ENCODE measurements at regions not wholly inside any gene's neighbourhood (a gene's known extent, or its start where the extent isn't known, plus 50 kb on each side); places are given as distances from the start of the nearest gene placed in this dataset.

DNA sequence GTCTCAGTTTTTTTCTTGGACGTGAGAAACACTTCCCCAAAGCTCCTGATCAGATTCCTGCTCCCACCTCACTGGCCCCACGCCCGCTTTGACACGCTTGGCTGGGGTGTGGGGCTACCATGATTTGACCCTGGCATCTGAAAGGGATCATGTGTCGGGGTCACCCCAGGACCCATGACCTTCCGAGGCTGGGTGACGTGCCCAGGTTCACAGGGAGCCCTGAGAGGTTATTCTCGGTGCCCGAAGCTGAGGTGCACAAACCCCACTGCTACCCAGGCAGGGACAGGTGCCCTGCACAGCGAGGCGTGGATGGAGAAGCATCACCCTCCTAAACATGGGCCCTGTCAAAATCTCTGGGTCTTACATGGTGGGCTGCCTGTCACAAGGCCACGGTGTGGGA, 404.1 kb downstream of the GALR1 start:
- no peak for DNase-seq (ENCODE audit: low spot score)

DNA sequence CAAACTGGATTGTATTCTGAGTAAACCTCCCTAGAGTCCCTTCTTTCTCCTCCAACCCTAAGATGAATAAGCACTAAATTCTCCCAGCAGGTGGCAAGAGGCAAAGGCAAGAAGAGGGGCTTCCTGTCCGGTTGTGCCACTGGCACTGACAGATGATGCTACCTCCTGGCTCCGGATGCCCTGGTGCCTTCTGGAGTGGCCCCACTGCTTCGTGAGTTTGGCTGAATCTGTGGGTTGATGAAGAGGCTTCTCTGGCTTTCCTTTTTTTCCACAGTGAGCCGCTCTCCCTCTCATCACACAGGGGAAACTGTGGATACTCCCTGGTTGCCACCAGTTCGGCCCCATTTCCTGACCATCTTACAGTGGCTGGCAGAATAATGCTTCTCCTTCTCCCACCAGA, 404.7 kb downstream of the GALR1 start:
- no peak for DNase-seq (ENCODE audit: low spot score)

DNA sequence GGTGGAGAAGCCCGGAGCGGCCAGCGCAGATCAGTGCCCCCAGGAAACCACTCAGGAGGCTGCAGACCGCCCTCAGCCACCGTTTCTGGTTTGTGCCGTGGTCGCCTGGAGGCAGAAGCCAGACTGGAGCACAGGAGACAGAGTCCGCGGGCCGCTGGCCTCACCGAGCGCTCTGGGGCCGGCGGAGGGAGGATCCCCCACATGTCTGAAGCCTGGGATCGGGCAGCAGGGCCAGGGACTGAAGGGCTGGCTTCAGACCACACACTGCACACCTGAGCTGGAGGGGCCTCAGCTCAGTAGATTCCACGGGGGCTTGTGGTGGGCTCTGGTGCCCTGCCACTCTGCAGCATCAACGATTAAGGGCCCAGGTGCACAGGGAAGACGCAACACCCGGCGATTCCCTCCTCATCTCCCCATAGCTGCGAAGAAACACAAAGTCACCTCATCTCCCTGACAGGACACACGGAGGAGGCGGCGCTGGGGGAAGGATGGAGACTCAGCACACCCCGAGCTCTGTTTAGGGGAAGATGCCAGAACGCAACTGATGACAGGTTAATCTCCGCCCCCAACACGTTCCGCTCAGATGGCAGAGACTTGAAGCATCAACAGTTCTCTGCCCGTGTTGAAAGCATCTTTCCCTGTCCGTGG, 408.1 kb downstream of the GALR1 start:
- DNase-seq (ENCODE audit: low spot score) = no peak

DNA sequence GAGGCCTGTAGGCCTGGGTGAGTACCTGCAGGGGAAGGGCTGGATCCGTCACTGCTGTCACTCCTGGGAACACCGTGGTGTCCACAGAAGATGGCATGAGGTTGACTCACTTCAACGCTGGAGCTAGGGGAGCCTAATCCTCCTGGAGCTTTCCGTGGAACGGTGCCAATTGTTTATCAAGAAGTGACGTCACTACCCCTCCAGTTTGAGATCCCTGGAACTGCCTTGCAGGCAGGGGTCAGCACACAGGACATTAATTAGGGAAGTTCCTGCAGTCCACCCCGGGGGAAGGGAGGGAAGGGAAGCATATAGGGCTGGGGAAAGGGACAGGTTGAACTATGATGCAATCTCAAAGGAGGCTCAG, 408.6 kb downstream of the GALR1 start:
- DNase-seq (ENCODE audit: low spot score) = no peak

DNA sequence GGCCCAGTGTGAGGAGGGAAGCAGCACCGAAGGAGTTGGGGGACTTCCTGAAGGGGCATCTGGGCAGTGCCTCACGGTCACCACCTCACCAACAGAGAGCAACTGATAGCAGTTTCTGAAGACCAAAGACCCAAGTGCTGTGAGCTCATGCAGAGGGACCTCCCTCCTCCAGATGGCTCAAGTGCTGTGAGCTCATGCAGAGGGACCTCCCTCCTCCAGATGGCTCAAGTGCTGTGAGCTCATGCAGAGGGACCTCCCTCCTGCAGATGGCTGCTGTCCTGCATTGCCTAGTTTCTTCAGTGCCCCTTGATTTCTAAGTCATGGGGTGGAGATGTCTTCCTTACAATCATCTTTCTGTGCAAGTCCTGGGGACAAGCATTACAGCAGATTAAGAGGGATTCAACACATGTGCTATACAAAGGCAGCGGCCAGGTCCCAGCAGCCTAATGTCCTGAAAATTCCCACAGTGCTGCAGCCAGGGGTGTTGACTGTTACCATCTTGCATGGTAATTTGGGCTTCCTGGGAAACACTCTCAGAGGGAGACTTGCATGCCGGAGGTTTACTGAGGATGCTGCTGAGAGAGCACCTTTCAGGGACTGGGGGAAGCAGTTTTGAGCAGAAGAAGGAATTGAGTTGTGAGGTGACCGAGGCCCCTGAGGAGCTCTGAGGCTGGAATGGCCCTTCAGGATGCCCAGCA, 409.3 kb downstream of the GALR1 start:
- no peak for DNase-seq (ENCODE audit: low spot score)

DNA sequence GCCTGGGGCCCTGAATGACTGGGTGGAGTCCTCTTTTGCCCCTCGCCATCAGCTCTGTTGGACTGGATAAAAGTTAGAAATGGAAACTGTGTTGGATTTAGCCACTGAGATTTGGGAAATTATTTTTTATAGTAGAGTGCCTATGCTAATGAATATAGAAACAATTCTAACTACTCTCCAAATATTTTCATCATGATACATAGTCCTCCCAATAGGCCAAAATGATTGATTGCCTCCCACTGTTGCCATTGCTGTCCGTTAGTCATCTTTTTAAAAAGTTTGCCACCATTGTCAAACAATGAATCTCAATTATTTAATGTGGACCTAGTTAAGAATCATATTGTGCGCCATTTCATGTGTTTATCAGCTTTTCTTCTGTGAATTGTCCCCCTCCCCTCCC, 417.0 kb downstream of the GALR1 start:
- no peak for DNase-seq (ENCODE audit: low spot score)

DNA sequence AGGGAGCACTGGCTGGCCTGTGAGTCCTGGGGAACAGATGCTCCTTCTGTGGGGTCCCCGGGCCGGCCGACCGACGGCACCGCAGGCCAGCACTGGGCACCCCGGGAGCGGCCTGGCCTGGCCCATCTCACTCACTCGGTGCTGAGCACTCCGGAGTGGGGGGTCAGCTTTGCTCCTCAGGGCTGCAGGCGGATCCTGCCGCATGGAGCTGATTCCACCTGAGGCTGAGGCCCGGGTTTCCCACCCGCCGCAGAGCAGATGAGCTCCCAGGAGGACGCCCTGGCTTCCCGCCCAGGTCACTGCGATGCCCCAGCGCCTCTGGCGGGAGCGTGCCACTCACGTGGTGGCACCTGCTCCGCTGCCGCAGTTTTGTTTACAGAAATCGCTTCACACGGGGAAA, 418.6 kb downstream of the GALR1 start:
- no peak for DNase-seq (ENCODE audit: low spot score)

DNA sequence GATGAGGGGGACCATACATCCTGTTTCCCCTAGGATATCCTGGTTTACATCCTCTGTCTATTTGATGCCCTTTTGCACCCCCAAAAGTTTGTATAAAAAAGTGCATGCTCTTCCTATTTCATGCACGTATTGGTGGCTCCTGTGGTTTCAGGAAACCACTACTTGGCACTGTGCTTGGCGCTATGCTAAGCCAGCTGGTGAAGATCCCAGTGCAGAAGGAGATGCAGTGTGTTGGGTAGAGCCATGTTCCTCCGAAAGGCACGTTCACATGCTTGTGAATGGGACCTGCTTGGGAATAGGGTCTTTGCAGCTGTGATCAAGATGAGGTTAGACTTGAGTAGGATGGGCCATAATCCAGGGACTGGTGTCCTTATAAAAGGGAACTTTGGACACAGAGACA, 419.7 kb downstream of the GALR1 start:
- no peak for DNase-seq (ENCODE audit: low spot score)

DNA sequence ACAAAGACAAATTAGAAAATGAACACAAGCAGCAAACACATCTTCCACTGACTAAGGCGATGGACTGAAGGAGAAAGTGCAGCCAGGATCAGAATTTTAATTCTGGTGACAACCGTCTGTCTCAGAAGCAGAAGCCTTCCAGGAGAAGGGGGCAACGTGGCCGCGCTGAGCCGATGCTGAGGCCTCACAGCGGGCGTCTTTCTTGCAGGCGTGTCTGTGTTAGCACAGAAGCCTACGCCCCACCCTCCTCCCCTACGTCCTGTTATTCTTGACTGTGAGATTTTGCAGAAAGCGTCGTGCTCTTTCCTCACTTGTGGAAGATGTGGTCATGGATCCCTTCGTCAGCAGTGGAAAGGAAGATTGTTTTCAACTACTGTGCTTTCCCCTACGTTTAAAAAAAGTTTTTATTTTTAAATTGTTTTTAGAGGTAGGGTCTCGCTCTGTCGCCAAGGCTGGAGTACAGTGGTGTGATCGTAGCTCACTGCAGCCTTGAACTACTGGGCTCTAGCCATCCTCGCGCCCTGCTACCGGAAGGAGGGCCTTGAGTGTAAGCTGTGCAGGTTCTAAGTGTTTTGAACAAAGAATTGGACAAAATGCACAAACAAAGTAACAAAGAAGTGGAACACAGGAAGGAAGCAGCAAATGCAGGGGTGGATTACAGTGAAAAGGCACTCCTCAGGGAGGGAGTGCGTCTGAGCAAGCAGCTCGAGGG, 422.0 kb downstream of the GALR1 start:
- DNase-seq (ENCODE audit: low spot score) = no peak

DNA sequence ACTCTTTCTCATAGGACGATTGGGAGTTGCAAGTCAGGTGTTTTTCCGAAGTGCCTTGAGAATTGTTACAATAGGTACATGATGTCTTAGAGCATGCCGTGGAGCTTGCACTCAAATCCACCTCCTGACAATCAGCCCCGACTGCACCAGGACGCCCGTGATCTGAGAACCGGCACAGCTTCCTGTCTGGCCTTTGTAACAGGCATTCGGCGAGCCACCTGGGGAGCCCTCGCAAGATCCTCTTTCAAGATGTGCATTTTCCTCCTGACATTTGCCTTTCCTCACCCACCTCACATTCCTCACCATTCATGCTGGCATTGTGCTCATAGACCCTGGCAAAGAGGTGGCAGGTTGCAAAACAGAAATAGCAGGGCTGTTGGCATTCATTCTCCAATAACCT, 427.3 kb downstream of the GALR1 start:
- DNase-seq (ENCODE audit: low spot score) = no peak

DNA sequence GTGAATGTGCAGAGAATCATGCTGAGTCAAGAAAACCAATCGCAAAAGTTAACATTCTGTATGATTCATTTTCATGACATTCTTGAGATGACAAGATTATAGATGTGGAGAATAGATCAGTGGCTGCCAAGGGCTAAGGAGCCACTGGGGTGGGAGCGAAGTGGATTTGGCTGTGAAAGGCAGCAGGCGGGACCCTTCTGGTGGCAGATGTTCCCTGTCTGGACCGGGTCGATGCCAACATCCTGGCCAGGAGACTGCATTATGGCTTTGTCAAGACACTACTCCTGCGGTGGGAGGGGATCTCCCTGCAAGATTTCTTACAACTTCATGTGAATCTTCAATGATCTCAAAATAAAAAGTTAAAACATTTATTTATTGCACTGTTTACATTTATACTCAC, 427.9 kb downstream of the GALR1 start:
- DNase-seq (ENCODE audit: low spot score) = no peak

DNA sequence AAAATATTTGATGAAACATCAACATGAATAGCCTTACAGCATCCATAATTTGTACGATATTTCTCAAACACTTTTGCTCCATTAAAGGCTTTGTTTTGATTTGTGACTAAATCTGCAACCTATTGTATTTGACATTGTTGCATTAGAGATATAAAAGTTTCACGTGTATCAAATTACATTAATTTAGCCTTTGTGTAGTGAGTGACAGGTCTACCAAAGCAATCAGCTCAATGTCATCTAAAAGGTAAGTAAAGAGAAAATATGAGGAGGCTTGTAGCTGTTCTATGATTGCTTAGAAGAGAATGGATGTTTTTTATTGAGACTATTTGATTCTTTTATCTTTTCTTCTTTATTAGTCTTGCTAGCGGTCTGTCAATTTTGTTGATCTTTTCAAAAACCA, 430.2 kb downstream of the GALR1 start:
- no peak for DNase-seq (ENCODE audit: low spot score)

DNA sequence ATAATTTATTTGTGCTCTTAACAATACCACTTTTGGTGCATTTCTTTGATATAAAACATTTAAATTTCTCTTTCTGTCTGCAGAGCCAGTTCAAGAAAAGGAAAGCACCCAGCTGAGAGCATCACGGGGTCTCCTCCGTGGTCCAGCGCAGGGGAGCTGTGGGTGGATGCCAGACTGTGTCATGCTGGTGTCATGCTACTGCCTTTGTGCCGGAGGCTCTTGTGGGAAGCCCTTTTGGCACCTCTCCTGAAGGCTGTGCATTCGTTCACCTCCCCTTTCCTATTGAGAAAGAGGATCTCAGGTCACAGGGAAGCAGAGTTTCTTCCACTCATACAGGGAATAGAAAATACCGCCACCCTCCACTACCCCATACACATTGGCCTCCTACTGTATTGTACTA, 450.4 kb downstream of the GALR1 start:
- no peak for DNase-seq (ENCODE audit: low spot score)

DNA sequence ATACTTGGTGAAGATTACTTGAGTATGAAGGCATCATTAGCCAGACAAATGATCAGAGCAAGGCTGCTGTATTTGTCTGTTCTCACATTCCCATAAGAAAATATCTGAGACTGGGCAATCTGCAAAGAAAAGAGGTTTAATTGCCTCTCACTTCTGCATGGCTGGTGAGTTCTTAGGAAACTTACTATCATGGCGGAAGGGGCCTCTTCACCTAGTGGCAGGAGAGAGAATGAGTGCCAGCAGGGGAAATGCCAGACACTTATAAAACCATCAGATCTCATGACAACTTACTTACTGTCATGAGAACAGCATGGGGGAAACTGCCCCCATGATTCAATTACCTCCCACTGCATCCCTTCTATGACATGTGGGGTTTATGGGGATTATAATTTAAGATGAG, 452.3 kb downstream of the GALR1 start:
- no peak for DNase-seq (ENCODE audit: low spot score)

DNA sequence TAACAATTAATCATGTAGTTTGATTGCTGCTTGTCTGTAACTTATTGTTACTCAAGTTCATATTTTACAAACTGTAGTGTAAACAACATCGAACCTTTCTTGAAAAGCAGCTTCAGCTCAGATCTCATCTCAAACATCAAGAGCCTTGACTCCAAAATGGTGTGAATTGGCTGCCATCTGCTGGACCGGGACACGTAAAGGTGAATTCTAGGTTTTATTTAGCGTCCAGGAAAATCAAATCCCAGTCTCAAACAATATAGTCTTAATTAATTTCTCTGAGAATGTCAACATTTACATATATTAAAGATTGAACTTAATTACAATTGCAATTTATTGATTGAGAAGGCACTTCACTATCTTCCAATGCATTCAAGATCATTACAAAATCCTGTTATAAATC, 453.0 kb downstream of the GALR1 start:
- DNase-seq (ENCODE audit: low spot score) = no peak

DNA sequence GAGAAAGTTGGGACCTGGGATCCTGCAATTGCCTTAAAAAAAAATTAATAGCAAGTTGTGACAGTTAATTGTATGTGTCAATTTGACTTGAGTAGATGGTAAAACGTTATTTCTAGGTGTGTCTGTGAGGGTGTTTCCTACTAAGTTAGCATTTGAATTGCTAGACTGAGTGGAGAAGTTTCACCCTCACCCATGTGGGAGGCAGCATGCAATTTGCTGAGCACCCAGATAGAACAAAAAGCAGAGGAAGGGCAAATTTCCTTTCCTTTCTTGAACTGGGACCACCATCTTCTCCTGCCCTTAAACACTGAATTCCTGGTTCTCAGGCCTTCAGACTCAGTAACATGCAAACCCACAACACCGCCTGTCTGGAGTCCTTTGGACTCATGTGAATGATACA, 455.7 kb downstream of the GALR1 start:
- no peak for DNase-seq (ENCODE audit: low spot score)

DNA sequence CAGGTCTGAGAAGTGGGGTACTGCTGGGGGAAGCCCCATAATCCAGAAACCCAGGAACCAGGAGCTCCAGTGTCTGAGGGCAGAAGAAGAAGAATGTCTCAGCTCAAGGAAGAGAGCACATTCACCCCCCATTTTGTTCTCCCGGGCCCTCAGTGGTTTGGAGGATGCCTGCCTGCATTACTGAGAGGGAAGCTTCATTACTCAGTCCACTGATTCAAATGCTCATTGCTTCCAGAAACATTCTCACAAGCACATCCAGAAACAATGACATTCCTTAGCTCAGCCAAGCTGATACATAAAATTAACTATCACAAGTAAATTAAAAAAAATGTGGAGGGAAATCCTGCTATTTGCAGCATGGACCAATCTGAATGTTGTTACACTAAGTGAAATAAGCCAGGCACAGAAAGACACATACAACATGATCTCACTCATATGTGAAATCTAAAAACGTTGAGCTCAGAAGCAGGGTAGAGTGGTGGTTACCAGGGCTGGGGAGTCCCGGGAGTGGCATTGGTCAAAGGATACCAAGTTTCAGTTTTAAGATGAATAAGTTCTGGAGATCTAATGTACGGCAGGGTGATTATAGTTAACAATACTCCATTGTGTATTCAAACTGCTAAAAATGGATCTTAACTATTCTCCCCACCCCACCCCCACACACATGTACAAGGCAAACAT, 459.3 kb downstream of the GALR1 start:
- DNase-seq (ENCODE audit: low spot score) = no peak

DNA sequence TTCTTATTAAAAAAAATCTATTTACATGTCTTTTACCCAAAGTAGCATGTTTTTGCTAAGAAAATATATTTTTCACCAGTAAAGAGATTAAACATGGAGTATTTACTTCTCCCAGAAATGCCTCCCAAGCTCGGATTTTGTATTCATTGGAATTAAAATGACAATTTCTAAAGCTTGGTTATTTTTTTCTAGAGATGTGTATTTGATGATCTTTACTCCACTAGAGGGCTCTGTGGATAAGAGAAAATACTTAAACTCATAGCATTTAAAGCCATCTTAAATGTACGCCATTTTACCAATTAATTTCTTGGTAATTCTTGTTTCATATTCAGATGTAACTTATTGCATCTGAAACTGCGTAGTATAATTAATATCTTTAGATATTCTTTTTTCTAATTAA, 461.4 kb downstream of the GALR1 start:
- DNase-seq (ENCODE audit: low spot score) = no peak

DNA sequence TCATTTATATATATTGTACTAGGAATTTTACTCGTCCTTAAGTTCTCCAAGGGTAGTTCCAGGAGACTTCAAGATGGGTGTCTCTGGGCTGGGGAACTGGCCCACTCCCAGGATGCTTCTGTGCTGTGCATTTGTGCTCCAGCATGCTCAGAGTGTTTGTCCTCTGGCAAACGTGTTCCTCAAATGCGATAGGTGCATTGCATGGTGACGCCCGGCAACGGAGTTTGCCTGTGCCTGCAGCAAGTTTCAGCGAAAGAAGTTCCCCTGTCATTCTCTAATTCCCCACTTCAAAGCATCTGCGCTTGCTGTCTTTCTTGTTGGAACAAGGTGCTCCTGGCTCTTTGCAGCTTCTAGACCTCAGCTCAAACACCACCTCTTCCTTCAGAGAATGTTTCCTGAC, 465.1 kb downstream of the GALR1 start:
- no peak for DNase-seq (ENCODE audit: low spot score)

DNA sequence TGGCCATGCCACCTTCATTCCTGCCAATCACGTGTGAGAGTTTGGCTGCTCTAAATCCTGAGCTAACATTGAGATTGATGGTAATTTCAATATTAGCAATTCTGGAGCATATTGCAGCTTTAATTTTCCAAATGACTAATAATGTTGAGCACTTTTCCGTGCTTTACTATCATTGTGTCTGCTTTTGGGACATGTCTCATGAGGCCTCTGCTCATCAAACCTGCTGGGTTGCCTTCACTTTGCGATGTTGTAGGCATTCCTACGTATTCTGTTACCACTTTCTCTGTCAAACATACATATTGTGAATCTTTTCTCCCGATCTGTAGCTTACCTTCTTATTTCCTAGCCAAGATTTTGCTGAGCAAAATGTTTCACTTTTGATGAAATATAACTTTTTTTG, 466.6 kb downstream of the GALR1 start:
- no peak for DNase-seq (ENCODE audit: low spot score)

DNA sequence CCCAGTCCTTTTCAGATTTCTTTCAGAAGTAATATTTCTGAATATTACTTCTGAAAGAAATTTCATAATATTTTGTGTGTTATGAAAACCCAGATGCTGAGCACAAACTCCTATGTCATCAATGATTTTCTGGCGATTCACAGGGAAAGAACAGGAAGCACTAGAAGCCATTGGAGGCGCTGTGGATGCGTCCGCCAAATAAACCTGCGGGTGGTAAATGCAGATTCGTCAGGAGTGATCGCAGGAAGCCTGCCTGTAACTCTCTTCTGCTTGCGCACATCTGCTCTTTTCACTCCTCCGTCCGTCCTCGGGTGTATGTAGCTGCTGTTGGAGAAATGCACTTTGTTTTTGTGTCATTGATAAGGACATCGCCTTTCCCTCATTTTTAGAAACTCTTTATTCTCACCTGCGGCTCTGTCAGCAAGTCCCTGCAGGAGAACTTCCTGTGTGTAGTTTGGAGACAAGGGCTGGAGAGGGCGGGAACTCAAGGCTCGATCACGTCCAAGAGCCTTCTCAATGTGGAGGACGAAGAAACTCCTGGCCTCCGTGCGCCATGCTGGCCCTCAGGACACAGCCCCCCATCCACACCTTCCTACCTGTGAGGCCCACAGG, 483.8 kb downstream of the GALR1 start:
- no peak for DNase-seq (ENCODE audit: low spot score)

DNA sequence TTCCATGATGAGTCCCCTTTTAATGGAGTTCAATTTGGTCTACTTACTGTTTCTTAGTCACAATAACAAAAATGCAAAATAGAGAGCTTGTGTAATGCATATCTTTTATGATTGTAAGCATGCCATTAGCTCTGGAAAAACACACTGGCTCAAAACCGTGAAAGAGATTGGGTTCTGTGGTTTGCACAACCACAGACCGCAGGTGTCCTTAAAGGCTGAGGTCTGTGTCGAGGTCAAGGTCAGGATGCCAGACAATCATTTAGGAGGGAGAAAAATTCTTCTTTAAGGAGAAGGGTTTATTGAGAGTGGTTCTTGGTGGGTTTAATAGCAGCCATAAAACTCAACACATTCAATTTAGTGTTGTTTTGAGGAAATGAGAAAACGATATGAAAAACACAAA, 487.2 kb downstream of the GALR1 start:
- DNase-seq (ENCODE audit: low spot score) = no peak
